NB4 (cell line): ENCODE measurements at regions not wholly inside any gene's neighbourhood (a gene's known extent, or its start where the extent isn't known, plus 50 kb on each side); places are given as distances from the start of the nearest gene placed in this dataset.

Source experiments
- CTCF ChIP-seq: IDR thresholded peaks from one replicate; pipeline ENCODE4 v1.5.1; 2012; ENCODE audit warnings: low read depth, low read length
- MAX ChIP-seq: IDR thresholded peaks from 2 replicates; pipeline ENCODE4 v1.6.1; 2011; ENCODE audit warnings: low read depth, low read length
- MYC ChIP-seq: IDR thresholded peaks from 2 replicates; pipeline ENCODE4 v1.6.1; 2011; ENCODE audit warnings: low read depth, low read length
- POLR2A ChIP-seq: IDR thresholded peaks from 2 replicates; pipeline ENCODE4 v1.6.1; 2011; ENCODE audit warnings: mild to moderate bottlenecking; ENCODE audit not compliant: insufficient read length; ENCODE audit errors: extremely low read depth

DNA sequence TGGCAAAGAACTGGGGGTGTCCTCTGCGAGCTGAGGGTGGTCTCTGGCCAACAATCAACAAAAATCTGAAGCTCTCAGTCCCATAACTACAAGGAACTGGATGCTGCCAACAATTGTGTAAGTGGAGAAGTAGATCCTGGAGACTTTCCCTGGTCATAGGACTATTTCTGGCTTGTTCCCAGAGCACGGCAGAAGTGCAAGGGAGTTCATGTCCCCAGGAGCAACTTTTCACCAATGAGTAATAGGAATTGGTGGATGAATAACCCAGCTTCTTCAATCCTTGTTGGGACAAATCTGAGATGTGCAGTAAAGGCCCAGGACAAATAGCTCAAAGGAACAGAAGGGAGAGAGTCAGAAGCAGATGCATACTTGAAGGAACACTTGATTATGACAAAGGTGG is 95.5 kb downstream of the QRSL1 start:
- TF ChIP-seq POLR2A, result no peak
- TF ChIP-seq CTCF, result no peak
- no peak for TF ChIP-seq MAX
- no peak for TF ChIP-seq MYC
